ENCODE measurements at regions not wholly inside any gene's neighbourhood (a gene's known extent, or its start where the extent isn't known, plus 50 kb on each side); places are given as distances from the start of the nearest gene placed in this dataset.
A peak's percentile ranks its signal among the peaks of the same experiment; 100 is the strongest.

DNA sequence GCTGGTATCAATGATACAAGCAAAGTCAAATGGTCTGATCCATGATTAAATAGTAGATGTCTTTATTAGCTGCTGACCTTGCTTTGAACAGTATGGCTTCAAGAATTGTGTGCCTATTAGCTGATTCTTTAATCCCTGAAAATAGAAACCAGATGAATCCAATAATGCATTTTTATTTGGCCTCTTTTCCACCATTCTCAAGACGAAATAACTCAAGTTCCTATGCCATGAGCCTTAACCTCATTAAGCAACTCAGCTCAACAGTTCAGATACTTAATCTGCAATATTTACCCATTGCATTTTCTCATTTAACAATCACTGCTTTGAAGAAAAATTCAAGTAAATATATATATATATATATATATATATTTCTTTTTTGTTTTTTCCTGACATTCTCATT is 588.6 kb upstream of the MEF2C start:
- TF ChIP-seq ZFP30 (CRISPR knock-in tag; IDR thresholded peaks at IDR 0.05) (no peak), ZFP3 (CRISPR knock-in tag; IDR thresholded peaks at IDR 0.05) (no peak), OSR1 (CRISPR knock-in tag; IDR thresholded peaks at IDR 0.05) (no peak), ZNF70 (CRISPR knock-in tag; IDR thresholded peaks at IDR 0.05) (no peak), ESRRG (CRISPR knock-in tag; IDR thresholded peaks at IDR 0.05) (no peak), PPARA (CRISPR knock-in tag; IDR thresholded peaks at IDR 0.05; ENCODE audit: borderline replicate concordance) (no peak), TCF4 (CRISPR knock-in tag; IDR thresholded peaks at IDR 0.05; ENCODE audit: borderline replicate concordance) (no peak), ARNTL (CRISPR knock-in tag; IDR thresholded peaks at IDR 0.05; ENCODE audit: borderline replicate concordance, low read depth) (no peak), ZC3H10 (CRISPR knock-in tag; IDR thresholded peaks at IDR 0.05) (no peak), BACH2 (CRISPR knock-in tag; IDR thresholded peaks at IDR 0.05; ENCODE audit: borderline replicate concordance) (no peak), ZNF565 (CRISPR knock-in tag; conservative IDR thresholded peaks at IDR 0.05; ENCODE audit: low read depth) (no peak), SNAI2 (CRISPR knock-in tag; IDR thresholded peaks at IDR 0.05) (no peak), GLIS3 (CRISPR knock-in tag; IDR thresholded peaks at IDR 0.05) (no peak), ISL1 (CRISPR knock-in tag; IDR thresholded peaks at IDR 0.05) (no peak)
- TF ChIP-seq, protein P1, sequence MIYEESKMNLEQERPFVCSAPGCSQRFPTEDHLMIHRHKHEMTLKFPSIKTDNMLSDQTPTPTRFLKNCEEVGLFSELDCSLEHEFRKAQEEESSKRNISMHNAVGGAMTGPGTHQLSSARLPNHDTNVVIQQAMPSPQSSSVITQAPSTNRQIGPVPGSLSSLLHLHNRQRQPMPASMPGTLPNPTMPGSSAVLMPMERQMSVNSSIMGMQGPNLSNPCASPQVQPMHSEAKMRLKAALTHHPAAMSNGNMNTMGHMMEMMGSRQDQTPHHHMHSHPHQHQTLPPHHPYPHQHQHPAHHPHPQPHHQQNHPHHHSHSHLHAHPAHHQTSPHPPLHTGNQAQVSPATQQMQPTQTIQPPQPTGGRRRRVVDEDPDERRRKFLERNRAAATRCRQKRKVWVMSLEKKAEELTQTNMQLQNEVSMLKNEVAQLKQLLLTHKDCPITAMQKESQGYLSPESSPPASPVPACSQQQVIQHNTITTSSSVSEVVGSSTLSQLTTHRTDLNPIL (CRISPR knock-in tag; IDR thresholded peaks at IDR 0.05; ENCODE audit: low read depth): no peak
- TF ChIP-seq, protein P2, sequence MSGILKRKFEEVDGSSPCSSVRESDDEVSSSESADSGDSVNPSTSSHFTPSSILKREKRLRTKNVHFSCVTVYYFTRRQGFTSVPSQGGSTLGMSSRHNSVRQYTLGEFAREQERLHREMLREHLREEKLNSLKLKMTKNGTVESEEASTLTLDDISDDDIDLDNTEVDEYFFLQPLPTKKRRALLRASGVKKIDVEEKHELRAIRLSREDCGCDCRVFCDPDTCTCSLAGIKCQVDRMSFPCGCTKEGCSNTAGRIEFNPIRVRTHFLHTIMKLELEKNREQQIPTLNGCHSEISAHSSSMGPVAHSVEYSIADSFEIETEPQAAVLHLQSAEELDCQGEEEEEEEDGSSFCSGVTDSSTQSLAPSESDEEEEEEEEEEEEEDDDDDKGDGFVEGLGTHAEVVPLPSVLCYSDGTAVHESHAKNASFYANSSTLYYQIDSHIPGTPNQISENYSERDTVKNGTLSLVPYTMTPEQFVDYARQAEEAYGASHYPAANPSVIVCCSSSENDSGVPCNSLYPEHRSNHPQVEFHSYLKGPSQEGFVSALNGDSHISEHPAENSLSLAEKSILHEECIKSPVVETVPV (CRISPR knock-in tag; IDR thresholded peaks at IDR 0.05): no peak
- TF ChIP-seq, protein P3, sequence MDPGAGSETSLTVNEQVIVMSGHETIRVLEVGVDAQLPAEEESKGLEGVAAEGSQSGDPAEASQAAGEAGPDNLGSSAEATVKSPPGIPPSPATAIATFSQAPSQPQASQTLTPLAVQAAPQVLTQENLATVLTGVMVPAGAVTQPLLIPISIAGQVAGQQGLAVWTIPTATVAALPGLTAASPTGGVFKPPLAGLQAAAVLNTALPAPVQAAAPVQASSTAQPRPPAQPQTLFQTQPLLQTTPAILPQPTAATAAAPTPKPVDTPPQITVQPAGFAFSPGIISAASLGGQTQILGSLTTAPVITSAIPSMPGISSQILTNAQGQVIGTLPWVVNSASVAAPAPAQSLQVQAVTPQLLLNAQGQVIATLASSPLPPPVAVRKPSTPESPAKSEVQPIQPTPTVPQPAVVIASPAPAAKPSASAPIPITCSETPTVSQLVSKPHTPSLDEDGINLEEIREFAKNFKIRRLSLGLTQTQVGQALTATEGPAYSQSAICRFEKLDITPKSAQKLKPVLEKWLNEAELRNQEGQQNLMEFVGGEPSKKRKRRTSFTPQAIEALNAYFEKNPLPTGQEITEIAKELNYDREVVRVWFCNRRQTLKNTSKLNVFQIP (CRISPR knock-in tag; IDR thresholded peaks at IDR 0.05; ENCODE audit: borderline replicate concordance, low read depth): no peak

DNA sequence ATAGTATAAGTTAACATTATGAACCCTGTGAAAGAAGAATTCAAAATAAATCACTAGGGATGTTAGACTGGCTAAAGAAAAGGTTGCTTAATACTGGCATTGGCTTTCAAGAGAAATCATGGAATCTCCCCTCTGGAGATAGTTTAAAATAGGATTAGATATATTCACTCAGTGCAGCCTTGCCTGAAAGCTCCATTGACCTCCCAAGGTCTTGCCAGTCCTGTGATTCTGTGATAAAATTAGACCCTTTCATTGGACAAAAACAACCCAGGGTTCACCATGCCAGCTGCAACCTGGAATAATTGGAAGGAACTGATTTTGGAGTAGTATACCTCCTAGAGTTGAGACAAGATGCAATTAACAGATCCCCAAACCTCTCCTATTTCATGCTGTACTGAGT is 588.1 kb upstream of the MEF2C start:
- no peak for ATAC-seq
- no peak for TF ChIP-seq ARNTL (CRISPR knock-in tag; IDR thresholded peaks at IDR 0.05; ENCODE audit: borderline replicate concordance, low read depth)
- TF ChIP-seq OSR1 (CRISPR knock-in tag; IDR thresholded peaks at IDR 0.05): no peak
- no peak for TF ChIP-seq ZFP3 (CRISPR knock-in tag; IDR thresholded peaks at IDR 0.05)
- TF ChIP-seq ISL1 (CRISPR knock-in tag; IDR thresholded peaks at IDR 0.05): no peak
- TF ChIP-seq PPARA (CRISPR knock-in tag; IDR thresholded peaks at IDR 0.05; ENCODE audit: borderline replicate concordance): no peak
- no peak for TF ChIP-seq TCF4 (CRISPR knock-in tag; IDR thresholded peaks at IDR 0.05; ENCODE audit: borderline replicate concordance)
- TF ChIP-seq BACH2 (CRISPR knock-in tag; IDR thresholded peaks at IDR 0.05; ENCODE audit: borderline replicate concordance): no peak
- TF ChIP-seq, protein P3 (CRISPR knock-in tag; IDR thresholded peaks at IDR 0.05; ENCODE audit: borderline replicate concordance, low read depth): no peak
- TF ChIP-seq, protein P2 (CRISPR knock-in tag; IDR thresholded peaks at IDR 0.05): no peak
- TF ChIP-seq ZNF8 (CRISPR knock-in tag; IDR thresholded peaks at IDR 0.05): no peak
- no peak for TF ChIP-seq CSDC2 (CRISPR knock-in tag; IDR thresholded peaks at IDR 0.05)
- TF ChIP-seq RARB (CRISPR knock-in tag; IDR thresholded peaks at IDR 0.05): no peak
- TF ChIP-seq, protein P4, sequence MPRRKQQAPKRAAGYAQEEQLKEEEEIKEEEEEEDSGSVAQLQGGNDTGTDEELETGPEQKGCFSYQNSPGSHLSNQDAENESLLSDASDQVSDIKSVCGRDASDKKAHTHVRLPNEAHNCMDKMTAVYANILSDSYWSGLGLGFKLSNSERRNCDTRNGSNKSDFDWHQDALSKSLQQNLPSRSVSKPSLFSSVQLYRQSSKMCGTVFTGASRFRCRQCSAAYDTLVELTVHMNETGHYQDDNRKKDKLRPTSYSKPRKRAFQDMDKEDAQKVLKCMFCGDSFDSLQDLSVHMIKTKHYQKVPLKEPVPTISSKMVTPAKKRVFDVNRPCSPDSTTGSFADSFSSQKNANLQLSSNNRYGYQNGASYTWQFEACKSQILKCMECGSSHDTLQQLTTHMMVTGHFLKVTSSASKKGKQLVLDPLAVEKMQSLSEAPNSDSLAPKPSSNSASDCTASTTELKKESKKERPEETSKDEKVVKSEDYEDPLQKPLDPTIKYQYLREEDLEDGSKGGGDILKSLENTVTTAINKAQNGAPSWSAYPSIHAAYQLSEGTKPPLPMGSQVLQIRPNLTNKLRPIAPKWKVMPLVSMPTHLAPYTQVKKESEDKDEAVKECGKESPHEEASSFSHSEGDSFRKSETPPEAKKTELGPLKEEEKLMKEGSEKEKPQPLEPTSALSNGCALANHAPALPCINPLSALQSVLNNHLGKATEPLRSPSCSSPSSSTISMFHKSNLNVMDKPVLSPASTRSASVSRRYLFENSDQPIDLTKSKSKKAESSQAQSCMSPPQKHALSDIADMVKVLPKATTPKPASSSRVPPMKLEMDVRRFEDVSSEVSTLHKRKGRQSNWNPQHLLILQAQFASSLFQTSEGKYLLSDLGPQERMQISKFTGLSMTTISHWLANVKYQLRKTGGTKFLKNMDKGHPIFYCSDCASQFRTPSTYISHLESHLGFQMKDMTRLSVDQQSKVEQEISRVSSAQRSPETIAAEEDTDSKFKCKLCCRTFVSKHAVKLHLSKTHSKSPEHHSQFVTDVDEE (CRISPR knock-in tag; IDR thresholded peaks at IDR 0.05): no peak

More for the DNA sequence above, 588.6 kb upstream of the MEF2C start:
- ATAC-seq: peak; percentile 22; the same call in 1 of the 3 replicates
